OCI-LY1 (cell line): ENCODE measurements at regions not wholly inside any gene's neighbourhood (a gene's known extent, or its start where the extent isn't known, plus 50 kb on each side); places are given as distances from the start of the nearest gene placed in this dataset.

ENCODE experiments used
- EZH2 ChIP-seq: fragments of 200-600 bp; sonication (generic), shearing (Covaris generic); IDR thresholded peaks from 2 replicates; pipeline ENCODE4 v1.8.0; 2017; ENCODE audit warnings: borderline replicate concordance, mixed run types, mild to moderate bottlenecking, antibody characterized with exemption, low read length, moderate library complexity, mixed read lengths
- TF ChIP-seq, protein P1 (sequence below): fragments of 200-600 bp; sonication (generic), shearing (Covaris generic); IDR thresholded peaks from 2 replicates; pipeline ENCODE4 v1.5.1; 2017; ENCODE audit warnings: mild to moderate bottlenecking, antibody characterized with exemption, low read length, moderate library complexity, mixed read lengths

DNA sequence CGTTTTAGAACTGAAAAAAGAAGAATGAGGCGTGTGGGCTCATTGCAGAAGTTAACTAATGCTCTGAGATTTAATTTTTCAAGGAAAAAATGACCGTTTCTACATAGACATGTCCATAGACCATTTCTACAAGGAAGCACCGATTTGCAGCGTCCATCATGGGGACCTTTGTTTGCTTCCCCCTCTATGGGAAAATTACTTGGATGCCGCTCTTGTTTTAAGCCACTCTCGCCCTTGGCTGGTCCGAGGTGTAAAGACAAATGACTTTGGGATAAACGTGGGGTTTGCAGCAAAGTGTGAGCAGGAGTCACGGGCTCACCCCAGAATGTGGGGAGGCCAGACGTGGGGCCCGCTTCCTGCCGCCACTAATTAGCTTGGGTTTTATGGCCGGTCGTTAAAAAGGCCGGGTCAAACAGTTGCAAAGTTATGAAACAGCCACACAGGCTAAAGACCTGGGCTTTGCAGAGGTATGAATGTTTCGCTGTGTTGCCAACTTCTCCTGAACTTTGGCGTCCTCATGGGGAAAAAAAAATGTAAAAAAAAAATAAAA, 235.9 kb downstream of the SHOX start:
- no peak for TF ChIP-seq EZH2
- TF ChIP-seq, protein P1, sequence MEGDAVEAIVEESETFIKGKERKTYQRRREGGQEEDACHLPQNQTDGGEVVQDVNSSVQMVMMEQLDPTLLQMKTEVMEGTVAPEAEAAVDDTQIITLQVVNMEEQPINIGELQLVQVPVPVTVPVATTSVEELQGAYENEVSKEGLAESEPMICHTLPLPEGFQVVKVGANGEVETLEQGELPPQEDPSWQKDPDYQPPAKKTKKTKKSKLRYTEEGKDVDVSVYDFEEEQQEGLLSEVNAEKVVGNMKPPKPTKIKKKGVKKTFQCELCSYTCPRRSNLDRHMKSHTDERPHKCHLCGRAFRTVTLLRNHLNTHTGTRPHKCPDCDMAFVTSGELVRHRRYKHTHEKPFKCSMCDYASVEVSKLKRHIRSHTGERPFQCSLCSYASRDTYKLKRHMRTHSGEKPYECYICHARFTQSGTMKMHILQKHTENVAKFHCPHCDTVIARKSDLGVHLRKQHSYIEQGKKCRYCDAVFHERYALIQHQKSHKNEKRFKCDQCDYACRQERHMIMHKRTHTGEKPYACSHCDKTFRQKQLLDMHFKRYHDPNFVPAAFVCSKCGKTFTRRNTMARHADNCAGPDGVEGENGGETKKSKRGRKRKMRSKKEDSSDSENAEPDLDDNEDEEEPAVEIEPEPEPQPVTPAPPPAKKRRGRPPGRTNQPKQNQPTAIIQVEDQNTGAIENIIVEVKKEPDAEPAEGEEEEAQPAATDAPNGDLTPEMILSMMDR: no peak
